Skin of body (tissue), 1 donor: ENCODE measurements at regions not wholly inside any gene's neighbourhood (a gene's known extent, or its start where the extent isn't known, plus 50 kb on each side); places are given as distances from the start of the nearest gene placed in this dataset.

Source experiments
- DNase-seq: peaks from one replicate; lab custom pipeline; 2025; lab: John Stamatoyannopoulos, UW

DNA sequence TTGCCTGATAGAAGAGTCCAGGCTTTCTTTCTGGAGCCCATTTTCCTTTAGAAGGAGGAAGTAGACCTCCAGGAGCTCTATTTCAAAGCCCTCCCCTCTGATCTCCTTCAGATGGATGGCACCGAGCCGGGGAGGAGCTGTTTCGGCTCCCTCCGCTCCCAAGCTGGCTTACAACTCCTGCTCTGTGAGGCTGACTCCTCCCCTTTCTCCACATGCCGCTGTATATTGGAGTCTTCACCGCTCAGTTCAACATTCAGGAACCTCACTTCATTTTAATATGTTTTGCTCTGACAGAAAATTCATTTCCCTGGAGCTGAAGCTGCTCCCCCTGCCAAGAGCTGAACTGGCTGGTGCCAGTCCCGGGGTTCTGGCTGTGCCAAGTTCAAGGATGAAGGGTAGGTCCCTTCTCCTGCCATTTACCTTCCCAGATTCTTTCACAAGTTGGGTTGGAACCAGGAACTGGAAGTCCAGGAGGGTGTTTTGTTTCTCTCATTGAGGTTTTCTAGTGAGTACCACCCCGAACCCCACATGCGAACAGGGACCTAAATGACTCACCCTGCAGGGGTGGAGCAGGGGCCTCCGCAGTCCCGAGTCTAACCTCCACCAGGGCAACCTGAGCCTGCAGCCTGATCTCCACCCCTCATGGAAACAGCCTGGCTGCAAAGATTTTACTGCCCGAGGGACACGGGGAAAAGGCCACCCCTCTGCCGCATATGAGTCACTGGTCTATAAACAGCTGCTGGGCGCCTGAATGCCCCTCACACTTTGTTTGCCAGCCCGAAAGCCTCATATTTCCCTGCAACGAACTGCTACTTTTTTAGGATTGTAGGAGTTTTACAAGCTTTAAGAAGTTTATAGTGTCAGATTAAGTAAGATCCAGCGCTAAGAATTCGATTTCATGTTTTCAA is 68.6 kb upstream of the FOXA2 start:
- no peak for DNase-seq

- no peak for DNase-seq
These were observed 69.6 kb upstream of the FOXA2 start for GRCh38 chr20:22653658-22654642.

DNA sequence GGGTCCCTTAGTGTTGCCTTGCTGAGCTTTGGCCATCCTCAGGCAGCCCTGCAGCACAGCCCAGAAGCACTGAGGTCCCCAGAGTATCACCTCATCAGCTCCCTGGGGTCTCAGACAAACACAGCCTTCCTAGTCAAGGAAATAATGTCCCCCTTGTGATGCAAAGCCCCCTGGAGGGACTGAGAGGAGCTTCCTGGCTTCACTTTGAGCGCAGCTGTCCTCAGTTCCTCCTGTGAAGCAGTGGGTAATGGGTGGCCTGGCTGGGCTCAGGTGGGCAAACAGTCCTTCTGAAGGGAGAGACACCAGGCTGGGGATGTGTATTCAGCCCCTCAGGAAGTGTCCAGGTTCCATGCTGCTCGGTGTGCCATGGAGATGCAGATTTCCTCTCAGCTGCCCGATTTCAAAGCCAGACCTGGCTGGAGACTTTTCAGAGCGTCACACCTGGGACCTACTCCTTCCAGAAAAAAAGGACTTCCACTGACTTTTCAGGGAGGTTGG is 79.2 kb upstream of the FOXA2 start:
- no peak for DNase-seq

DNA sequence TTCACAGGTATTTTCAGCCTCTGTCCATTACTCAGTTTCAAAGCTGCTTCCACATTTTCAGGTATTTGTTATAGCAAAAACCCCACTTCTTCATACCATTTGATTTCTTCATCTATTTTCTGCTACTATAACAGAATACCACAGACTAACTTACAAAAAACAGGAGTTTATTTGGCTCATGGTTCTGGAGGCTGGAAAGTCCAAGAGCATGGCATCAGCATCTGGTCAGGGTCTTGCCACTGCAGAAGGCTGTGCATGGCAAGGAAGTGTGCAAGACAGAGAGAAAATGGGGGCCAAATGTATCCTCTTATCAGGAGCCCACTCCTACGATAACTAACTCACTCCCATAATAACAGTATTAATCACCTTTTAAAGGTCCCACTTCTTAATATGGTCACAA is 82.8 kb upstream of the FOXA2 start:
- DNase-seq = no peak

DNA sequence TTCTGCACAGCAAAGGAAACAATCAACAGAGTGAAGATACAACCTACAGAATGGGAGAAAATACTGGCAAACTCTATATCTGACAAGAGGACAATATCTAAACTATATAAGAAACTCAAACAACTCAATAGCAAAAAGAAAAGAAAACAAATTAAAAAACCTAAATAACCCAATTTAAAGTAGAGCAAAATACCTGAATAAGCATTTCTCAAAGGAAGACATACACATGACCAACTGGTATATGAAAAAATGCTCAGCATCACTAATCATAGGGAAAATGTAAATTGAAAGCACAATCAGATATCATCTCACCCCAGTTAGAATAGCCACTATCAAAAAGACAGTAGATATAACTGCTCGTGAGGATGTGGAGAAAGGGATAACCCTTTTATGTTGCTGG is 87.8 kb upstream of the FOXA2 start:
- DNase-seq = no peak

DNA sequence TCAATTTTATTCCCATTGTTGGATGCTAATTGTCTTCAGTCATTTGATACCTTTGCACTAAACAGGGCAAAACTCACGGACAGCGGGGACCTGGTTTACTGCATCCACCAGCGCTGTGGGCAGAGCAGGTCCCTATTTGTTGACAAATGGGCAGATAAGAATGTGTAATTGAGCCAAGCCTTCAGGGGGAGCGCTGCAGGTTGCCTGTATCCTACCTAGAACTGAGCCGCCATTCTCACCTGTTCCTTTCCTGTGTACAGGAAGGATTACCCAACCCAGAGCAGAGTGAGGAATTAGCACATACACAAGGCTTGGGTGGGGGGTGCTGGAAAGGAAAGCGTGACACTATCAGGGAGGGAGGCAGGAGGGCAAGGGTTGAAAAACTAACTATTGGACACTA is 89.1 kb upstream of the FOXA2 start:
- no peak for DNase-seq

DNA sequence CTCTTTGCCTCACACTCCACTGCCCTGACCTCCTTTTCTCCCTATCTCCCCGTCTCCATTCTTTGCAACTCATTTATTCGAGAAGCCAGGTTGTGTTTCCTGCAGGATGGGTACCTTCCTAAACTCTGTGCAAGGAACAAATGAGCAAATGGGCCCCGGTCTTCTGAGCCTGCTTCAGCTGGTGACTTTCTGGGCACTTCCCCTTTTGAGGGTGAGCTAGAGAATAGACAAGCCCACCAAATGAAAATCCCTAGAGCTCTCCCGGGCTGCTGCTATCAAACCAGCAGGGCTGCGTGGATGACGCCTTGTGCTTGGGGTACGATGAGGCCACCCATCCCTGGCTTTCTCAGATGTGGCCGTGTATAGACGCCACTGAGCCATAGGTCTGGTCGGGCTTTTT is 91.0 kb upstream of the FOXA2 start:
- DNase-seq = no peak

GRCh38 chr20:22678678-22679077 is 94.3 kb upstream of the FOXA2 start:
- no peak for DNase-seq

- no peak for DNase-seq
These were observed 94.8 kb upstream of the FOXA2 start for GRCh38 chr20:22679197-22679596.

DNA sequence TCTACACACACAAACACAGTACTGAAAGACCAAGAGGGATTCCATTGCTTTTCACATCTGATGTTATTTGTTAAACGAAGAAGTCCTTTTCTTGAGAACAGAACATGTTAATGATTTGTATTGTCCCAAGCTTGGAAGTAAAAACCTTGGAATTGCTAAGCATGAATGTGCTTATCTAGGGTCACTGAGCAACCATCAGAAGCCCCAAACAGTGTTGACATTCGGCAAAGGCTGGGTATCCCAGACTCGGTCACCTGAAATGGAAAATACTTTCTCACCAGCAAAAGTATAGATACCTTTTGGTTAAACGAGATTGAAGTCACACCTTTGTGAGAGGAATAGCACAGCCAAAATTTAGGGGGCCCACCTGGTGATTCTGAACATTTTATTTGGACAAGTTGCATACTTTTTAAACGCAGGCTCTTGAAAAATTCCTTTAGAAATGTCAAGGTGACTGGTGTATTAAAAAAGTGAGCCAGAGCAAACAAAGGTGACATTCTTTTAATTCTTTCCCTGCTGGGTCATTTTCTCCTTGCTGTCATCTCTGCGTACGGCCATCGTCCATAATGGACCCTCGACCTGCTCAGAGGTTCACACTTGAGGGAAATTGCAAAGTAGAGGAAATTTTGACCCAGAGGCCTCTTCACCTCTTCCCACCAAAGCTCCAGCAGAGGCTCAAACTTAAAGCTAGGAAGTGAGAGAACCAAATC is 95.8 kb upstream of the FOXA2 start:
- no peak for DNase-seq

GRCh38 chr20:22681591-22682248 is 97.3 kb upstream of the FOXA2 start:
- DNase-seq = no peak

DNA sequence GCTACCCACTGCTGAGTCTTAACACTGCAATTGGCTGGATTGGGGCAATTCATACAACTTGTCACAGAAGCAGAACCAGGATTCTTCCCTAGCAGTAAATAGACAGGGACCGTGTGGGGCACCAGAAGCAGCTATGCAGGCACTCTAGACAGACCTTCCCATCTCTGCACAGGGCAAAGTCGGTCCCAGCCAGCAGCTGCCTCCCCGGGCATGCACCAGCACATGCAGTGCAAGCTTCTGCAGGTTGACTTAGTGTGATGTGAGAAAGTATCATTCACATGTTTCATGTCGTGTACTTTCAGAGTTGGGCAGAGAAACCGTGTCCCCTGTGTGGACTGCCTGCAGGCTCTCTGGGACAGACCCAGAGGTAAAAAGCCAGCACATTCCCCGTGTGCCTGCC is 98.0 kb upstream of the FOXA2 start:
- DNase-seq = no peak

GRCh38 chr20:22684072-22684762 is 99.8 kb upstream of the FOXA2 start:
- DNase-seq = peak; percentile 21

GRCh38 chr20:22684763-22685443 is 100.5 kb upstream of the FOXA2 start:
- DNase-seq = no peak

DNA sequence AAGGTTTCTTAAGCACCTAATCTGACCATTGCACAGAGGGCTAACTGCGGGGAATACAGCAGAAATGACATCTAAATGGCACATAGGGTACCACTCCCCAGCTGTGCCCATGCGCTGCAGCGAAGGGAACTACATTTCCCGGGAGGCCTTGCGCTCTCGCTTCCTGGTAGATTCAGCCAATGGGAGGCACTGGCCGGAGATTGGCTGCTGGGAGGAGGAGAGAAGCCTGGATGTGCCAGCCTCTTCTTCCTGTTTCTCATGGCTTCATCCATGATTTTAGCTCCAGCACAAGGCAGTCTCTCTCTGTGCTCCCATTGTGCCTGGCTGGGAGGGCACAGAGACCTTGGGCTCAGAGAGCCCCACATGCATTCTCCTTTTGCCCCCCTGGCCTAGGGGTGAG is 101.7 kb upstream of the FOXA2 start:
- no peak for DNase-seq

- DNase-seq = no peak
These were observed 103.4 kb upstream of the FOXA2 start for GRCh38 chr20:22687676-22688349.

GRCh38 chr20:22688485-22688884 is 104.1 kb upstream of the FOXA2 start:
- DNase-seq = no peak

DNA sequence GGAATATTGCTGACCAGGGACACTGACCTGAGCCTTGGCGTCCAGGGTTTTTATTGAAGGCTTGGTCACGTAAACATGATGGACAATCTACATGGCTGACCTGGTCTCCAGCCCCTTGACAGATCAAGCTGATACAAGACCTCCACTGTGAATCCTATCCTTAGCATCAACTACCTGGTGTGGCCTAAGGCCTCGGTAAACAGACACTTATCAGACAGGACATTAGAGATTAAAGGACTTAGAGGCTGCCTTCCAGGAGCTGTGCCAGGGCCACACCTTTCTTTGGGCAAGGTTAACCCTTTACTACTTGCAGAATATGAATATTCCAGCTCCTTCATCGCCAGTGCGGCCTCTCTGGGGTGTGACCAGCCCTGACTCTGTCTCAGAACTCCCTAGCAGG is 104.9 kb upstream of the FOXA2 start:
- DNase-seq = no peak

DNA sequence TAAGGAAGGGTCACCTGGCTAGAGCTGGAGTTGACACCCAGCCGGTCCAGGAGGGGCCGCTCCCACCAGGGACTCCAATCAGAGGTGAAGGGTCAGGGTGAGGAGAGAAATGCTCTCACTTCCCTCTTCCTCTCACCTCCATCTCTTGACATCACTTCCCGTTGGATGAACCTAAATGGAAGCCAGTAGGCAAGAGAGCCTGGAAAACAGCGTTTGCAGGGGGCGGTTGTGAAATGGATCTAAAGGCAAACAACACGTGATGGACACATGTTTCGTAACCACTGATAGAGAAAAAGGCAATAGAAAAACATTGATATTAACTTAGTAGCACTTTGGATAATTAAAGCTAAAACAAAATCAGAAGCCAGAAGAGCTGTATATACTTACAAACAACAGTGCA is 105.6 kb upstream of the FOXA2 start:
- no peak for DNase-seq
